CD14-positive monocyte (primary cell): ENCODE measurements at regions not wholly inside any gene's neighbourhood (a gene's known extent, or its start where the extent isn't known, plus 50 kb on each side); places are given as distances from the start of the nearest gene placed in this dataset.

Experiments used
- DNase-seq, 3 donors: peaks; one replicate each; pipeline ENCODE4 v3.0.0-alpha.2; 2011 to 2022
- H2AFZ ChIP-seq: 2 replicates; pipeline ENCODE4 v1.6.0; 2012; ENCODE audit warnings: mild to moderate bottlenecking, low read depth, low read length, inconsistent platforms; ENCODE audit not compliant: insufficient read depth, poor library complexity, severe bottlenecking
- H3K27ac ChIP-seq, 2 donors: 1 replicate in 1 of 2; 2 replicates in 1 of 2; pipeline ENCODE4 v1.5.1; 2012 to 2013; ENCODE audit warnings: low read length in 2 of 2, control low read depth in 1 of 2, inconsistent platforms in 1 of 2, low read depth in 1 of 2, mild to moderate bottlenecking in 1 of 2
- H3K27me3 ChIP-seq, 2 donors: one replicate each; pipeline versions ENCODE4 v1.6.0 to v1.6.1; 2011 to 2013; ENCODE audit warnings: low read length in 2 of 2; ENCODE audit not compliant: control insufficient read depth in 2 of 2, insufficient read depth in 2 of 2
- H3K36me3 ChIP-seq, 2 donors: replicated peaks in 1 of 2; 1 replicate in 1 of 2; 2 replicates in 1 of 2; pipeline versions ENCODE4 v1.5.1 to v1.6.1; 2012 to 2013; ENCODE audit warnings: low read length in 2 of 2, control low read depth in 1 of 2, inconsistent platforms in 1 of 2, mild to moderate bottlenecking in 1 of 2; ENCODE audit not compliant: insufficient read depth in 2 of 2, control insufficient read depth in 1 of 2
- H3K4me1 ChIP-seq, 2 donors: 1 replicate in 1 of 2; 2 replicates in 1 of 2; pipeline versions ENCODE4 v1.5.1 to v1.6.1; 2012 to 2013; ENCODE audit warnings: low read length in 2 of 2, control low read depth in 1 of 2, inconsistent platforms in 1 of 2, mild to moderate bottlenecking in 1 of 2, moderate library complexity in 1 of 2; ENCODE audit not compliant: insufficient read depth in 2 of 2, control insufficient read depth in 1 of 2
- H3K4me2 ChIP-seq: replicated peaks from 2 replicates; pipeline ENCODE3; 2012; ENCODE audit warnings: low read length, moderate library complexity, mild to moderate bottlenecking; ENCODE audit not compliant: poor library complexity, severe bottlenecking; ENCODE audit errors: extremely low read depth
- H3K4me3 ChIP-seq, 3 experiments: fragments of 200-600 bp in 1 of 3; sonication (generic) in 1 of 3; replicated peaks in 1 of 3; 1 replicate in 2 of 3; 2 replicates in 1 of 3; pipeline ENCODE4 v1.5.1; 2011 to 2013; ENCODE audit warnings: low read length in 3 of 3, mild to moderate bottlenecking in 3 of 3, control low read depth in 2 of 3, low read depth in 2 of 3, inconsistent platforms in 1 of 3, moderate library complexity in 1 of 3
- H3K79me2 ChIP-seq: 2 replicates; pipeline ENCODE4 v1.6.0; 2012; ENCODE audit warnings: mild to moderate bottlenecking, control low read depth, inconsistent platforms, low read length, moderate library complexity; ENCODE audit not compliant: insufficient read depth
- H3K9ac ChIP-seq: 2 replicates; pipeline ENCODE4 v1.6.0; 2017; ENCODE audit warnings: low read length, mild to moderate bottlenecking; ENCODE audit not compliant: insufficient read depth, poor library complexity, severe bottlenecking
- H3K9me3 ChIP-seq, 2 donors: replicated peaks in 1 of 2; 1 replicate in 1 of 2; 2 replicates in 1 of 2; pipeline versions ENCODE4 v1.5.1 to v1.6.1; 2012 to 2013; ENCODE audit warnings: low read length in 2 of 2, control low read depth in 1 of 2; ENCODE audit not compliant: control insufficient read depth in 1 of 2, insufficient read depth in 1 of 2
- H4K20me1 ChIP-seq: 2 replicates; pipeline ENCODE4 v1.6.0; 2012; ENCODE audit warnings: mild to moderate bottlenecking, low read length, control low read depth, moderate library complexity; ENCODE audit not compliant: insufficient read depth
- H3K27ac Mint-ChIP-seq, 7 donors: one replicate each; pipeline ENCODE4 v1.8.0; 2020; ENCODE audit warnings: mild to moderate bottlenecking in 7 of 7, mixed read lengths in 7 of 7, moderate library complexity in 6 of 7, inconsistent platforms in 2 of 7
- H3K27me3 Mint-ChIP-seq, 3 donors: one replicate each; pipeline ENCODE4 v1.8.0; 2021 to 2022; ENCODE audit warnings: low read depth in 3 of 3, mild to moderate bottlenecking in 3 of 3, mixed read lengths in 3 of 3, moderate library complexity in 3 of 3, inconsistent platforms in 1 of 3
- H3K36me3 Mint-ChIP-seq, 2 donors: one replicate each; pipeline ENCODE4 v1.8.0; 2020; ENCODE audit warnings: mixed read lengths in 2 of 2, inconsistent platforms in 1 of 2, mild to moderate bottlenecking in 1 of 2
- H3K4me1 Mint-ChIP-seq: one replicate; pipeline ENCODE4 v1.8.0; 2020; ENCODE audit warnings: mild to moderate bottlenecking, mixed read lengths
- H3K4me3 Mint-ChIP-seq, 2 donors: one replicate each; pipeline ENCODE4 v1.8.0; 2020; ENCODE audit warnings: mild to moderate bottlenecking in 2 of 2, mixed read lengths in 2 of 2, moderate library complexity in 1 of 2
- H3K9me3 Mint-ChIP-seq, 7 donors: one replicate each; pipeline ENCODE4 v1.8.0; 2020 to 2022; ENCODE audit warnings: mixed read lengths in 7 of 7, mild to moderate bottlenecking in 6 of 7, moderate library complexity in 6 of 7, inconsistent platforms in 2 of 7
- WGBS: methylation state at CpG from one replicate; pipeline ENCODE4 v1.1.5; 2013; ENCODE audit warnings: missing lambda C conversion rate; ENCODE audit not compliant: insufficient coverage; 5-methylcytosine and 5-hydroxymethylcytosine counted together
- intact Hi-C, 2 donors: fragments of 100-400 bp; cut with micrococcal nuclease; formaldehyde crosslinking; loops; one replicate each; pipeline versions ENCODE4 v1.15.0 to v1.15.1; 2023
- TF ChIP-seq, protein P1 (sequence below): fragments of 200-600 bp; IDR thresholded peaks from one replicate; pipeline ENCODE4 v1.8.0; 2022; ENCODE audit warnings: antibody characterized with exemption, mild to moderate bottlenecking

DNA sequence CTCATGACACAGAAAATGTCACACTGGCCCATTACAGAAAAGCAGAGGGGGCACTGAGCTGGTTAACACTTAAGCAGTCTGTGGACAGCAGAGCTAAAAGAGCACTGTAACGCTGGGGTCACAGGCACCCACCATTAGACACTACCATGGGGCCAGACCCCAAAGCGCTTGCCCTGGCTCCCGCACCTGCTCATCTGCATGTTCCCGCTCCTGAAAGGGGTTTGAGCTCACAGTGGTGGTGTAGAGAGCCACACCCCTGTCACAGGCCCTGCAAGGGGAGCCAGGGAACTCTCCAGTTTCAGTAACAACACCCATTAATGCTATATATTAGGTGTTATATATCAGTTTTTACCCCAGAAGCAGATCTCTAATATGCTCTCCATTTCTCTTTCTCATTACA, 187.0 kb downstream of the ANKRD50 start:
- Histone ChIP-seq H3K4me1 (no peaks in the 10 kb centered on the region), H2AFZ (no peak overlapping the region), H3K4me3 (no peak overlapping the region), H3K27me3 (no peaks in the 10 kb centered on the region), H4K20me1 (no peaks in the 10 kb centered on the region), H3K79me2 (no peaks in the 10 kb centered on the region), H3K9me3 (no peaks in the 10 kb centered on the region), H3K36me3 (no peaks in the 10 kb centered on the region), H3K27ac (no peak overlapping the region), H3K9ac (no peak overlapping the region), H3K4me2 (no peak overlapping the region)
- H3K27ac Mint-ChIP-seq: no peak overlapping the region
- TF ChIP-seq, protein P1, sequence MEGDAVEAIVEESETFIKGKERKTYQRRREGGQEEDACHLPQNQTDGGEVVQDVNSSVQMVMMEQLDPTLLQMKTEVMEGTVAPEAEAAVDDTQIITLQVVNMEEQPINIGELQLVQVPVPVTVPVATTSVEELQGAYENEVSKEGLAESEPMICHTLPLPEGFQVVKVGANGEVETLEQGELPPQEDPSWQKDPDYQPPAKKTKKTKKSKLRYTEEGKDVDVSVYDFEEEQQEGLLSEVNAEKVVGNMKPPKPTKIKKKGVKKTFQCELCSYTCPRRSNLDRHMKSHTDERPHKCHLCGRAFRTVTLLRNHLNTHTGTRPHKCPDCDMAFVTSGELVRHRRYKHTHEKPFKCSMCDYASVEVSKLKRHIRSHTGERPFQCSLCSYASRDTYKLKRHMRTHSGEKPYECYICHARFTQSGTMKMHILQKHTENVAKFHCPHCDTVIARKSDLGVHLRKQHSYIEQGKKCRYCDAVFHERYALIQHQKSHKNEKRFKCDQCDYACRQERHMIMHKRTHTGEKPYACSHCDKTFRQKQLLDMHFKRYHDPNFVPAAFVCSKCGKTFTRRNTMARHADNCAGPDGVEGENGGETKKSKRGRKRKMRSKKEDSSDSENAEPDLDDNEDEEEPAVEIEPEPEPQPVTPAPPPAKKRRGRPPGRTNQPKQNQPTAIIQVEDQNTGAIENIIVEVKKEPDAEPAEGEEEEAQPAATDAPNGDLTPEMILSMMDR: no peak
- intact Hi-C loops: no loop called here
- DNase-seq: no peak
- H3K36me3 Mint-ChIP-seq: no peaks in the 10 kb centered on the region
- H3K9me3 Mint-ChIP-seq: peaks cover 2 to 9% (median 5%) of the 10 kb centered on the region in 7 donors
- WGBS: no CpG with 5 or more reads among the region's 4 CpGs
- H3K4me1 Mint-ChIP-seq: no peaks in the 10 kb centered on the region
- no peak overlapping the region for H3K4me3 Mint-ChIP-seq
- no peaks in the 10 kb centered on the region for H3K27me3 Mint-ChIP-seq

DNA sequence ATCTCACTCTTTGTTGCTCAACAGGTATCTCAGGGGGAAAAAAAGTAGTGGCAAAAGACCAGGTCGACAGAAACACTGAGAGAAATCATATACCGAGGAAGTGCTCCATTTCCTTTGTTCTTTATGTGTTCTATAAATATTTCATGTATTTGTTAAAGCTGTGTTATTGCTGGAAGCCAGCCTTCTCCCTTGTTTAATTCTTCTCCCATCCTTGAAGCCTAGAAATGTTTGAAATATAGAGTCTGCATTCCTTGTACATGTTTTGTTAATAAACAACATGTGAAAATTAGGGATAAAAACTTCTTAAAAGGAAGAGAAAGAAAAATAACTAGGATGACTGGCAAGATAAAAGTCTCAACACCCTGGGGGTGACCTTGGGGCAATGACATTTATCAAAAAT, 186.2 kb downstream of the ANKRD50 start:
- Mint-ChIP-seq H3K4me1 (no peaks in the 10 kb centered on the region), H3K27me3 (no peaks in the 10 kb centered on the region), H3K4me3 (no peak overlapping the region), H3K36me3 (no peaks in the 10 kb centered on the region), H3K9me3 (peaks cover 2 to 7% (median 5%) of the 10 kb centered on the region in 7 donors), H3K27ac (no peak overlapping the region)
- TF ChIP-seq, protein P1: no peak
- H4K20me1 ChIP-seq: no peaks in the 10 kb centered on the region
- H3K27me3 ChIP-seq: no peaks in the 10 kb centered on the region
- WGBS: no CpG with 5 or more reads among the region's 2 CpGs
- DNase-seq: no peak
- no peaks in the 10 kb centered on the region for H3K4me1 ChIP-seq
- no peak overlapping the region for H3K4me3 ChIP-seq
- no peak overlapping the region for H3K27ac ChIP-seq
- H3K36me3 ChIP-seq: no peaks in the 10 kb centered on the region
- H3K4me2 ChIP-seq: no peak overlapping the region
- intact Hi-C loops: no loop called here
- no peak overlapping the region for H2AFZ ChIP-seq
- no peaks in the 10 kb centered on the region for H3K79me2 ChIP-seq
- no peaks in the 10 kb centered on the region for H3K9me3 ChIP-seq
- no peak overlapping the region for H3K9ac ChIP-seq
